Psoas muscle (tissue), 7 donors: ENCODE measurements at regions not wholly inside any gene's neighbourhood (a gene's known extent, or its start where the extent isn't known, plus 50 kb on each side); places are given as distances from the start of the nearest gene placed in this dataset.
A peak's percentile ranks its signal among the peaks of the same experiment; 100 is the strongest.

Experiments used
- ATAC-seq, 4 donors: fragments of 200-7000 bp; cut with Tn5 transposase; one replicate each; pipeline ENCODE4 v1.9.1; 2020; ENCODE audit warnings: moderate library complexity in 3 of 4, mild to moderate bottlenecking in 2 of 4
- DNase-seq, 2 donors: peaks; one replicate each; pipeline ENCODE4 v3.0.0-alpha.2; 2020
- H3K27ac ChIP-seq: fragments of 200-600 bp; one replicate; pipeline ENCODE4 v1.8.0; 2022
- H3K27me3 ChIP-seq, 3 donors: fragments of 200-600 bp in 1 of 3; one replicate each; pipeline versions ENCODE4 v1.6.1 to v1.8.0; 2013 to 2022; ENCODE audit warnings: low read length in 2 of 3, mild to moderate bottlenecking in 2 of 3, moderate library complexity in 1 of 3; ENCODE audit not compliant: insufficient read depth in 3 of 3
- H3K36me3 ChIP-seq, 2 donors: fragments of 200-600 bp in 1 of 2; one replicate each; pipeline versions ENCODE4 v1.6.1 to v1.8.0; 2013 to 2022; ENCODE audit warnings: low read depth in 1 of 2, mild to moderate bottlenecking in 1 of 2, moderate library complexity in 1 of 2; ENCODE audit not compliant: insufficient read depth in 1 of 2
- H3K4me1 ChIP-seq: fragments of 200-600 bp; one replicate; pipeline ENCODE4 v1.8.0; 2022
- H3K4me3 ChIP-seq: fragments of 200-600 bp; one replicate; pipeline ENCODE4 v1.8.0; 2022; ENCODE audit warnings: mild to moderate bottlenecking
- H3K9me3 ChIP-seq: fragments of 200-600 bp; one replicate; pipeline ENCODE4 v1.8.0; 2022
- WGBS, 3 donors: extraction: QIAGEN DNeasy Blood & Tissue Kit; methylation state at CpG; one replicate each; pipeline versions ENCODE4 v1.1.6 to v1.1.7; 2013; 5-methylcytosine and 5-hydroxymethylcytosine counted together
- intact Hi-C, 2 donors: fragments of 100-400 bp; cut with DNase I; formaldehyde crosslinking; loops; one replicate each; pipeline versions ENCODE4 v1.11.0 to v1.14.2; 2022
- TF ChIP-seq, protein P1 (sequence below): fragments of 200-600 bp; IDR thresholded peaks from one replicate; pipeline ENCODE4 v1.8.0; 2022; ENCODE audit warnings: antibody characterized with exemption
- donor health status: healthy with polysubstance abuse.
- donor health status: DM: no; HTN: no; CAD: no; lungs with moderate emphysema.
- donor health status: Bipolar disorder and iron deficiency.
- donor health status: healthy.
- donor health status: DM: yes; HTN: yes; CAD: no.
- donor health status: DM: no; HTN: no; CAD: no.
- donor health status: DM: yes; HTN: yes; CAD: no.

DNA sequence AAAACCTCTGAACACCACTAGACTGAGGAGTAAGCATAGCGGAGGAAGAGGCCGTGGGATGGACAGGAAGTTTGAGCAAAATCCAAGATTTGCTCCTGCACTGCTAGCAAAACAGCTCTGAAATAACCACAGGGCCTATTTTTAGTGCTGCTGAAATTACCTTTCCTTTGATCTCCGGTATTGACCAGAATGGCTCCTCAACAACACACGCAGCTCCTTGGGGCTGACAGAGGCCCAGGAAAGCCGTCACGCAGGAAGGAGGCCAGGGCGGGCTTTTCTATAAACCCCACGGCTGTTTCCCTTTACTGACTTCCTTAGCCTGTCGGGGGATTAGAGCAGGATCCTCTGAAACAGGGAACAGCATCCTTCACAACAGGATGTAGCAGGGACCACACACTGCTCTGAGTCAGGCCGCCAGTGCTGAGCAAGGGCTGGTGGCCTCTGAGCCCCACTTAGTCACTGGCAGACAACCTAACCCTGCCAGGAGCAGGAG is 80.8 kb upstream of the LCLAT1 start:
- ATAC-seq (peak in 2 of 4 donors; percentile 47 to 48), DNase-seq (no peak)
- Histone ChIP-seq H3K27me3 (no peaks in the 10 kb centered on the region), H3K36me3 (no peaks in the 10 kb centered on the region), H3K9me3 (no peaks in the 10 kb centered on the region), H3K27ac (peak overlapping the region; percentile 9), H3K4me1 (peaks cover 6% of the 10 kb centered on the region), H3K4me3 (no peak overlapping the region)
- intact Hi-C loops: no loop called here
- TF ChIP-seq, protein P1, sequence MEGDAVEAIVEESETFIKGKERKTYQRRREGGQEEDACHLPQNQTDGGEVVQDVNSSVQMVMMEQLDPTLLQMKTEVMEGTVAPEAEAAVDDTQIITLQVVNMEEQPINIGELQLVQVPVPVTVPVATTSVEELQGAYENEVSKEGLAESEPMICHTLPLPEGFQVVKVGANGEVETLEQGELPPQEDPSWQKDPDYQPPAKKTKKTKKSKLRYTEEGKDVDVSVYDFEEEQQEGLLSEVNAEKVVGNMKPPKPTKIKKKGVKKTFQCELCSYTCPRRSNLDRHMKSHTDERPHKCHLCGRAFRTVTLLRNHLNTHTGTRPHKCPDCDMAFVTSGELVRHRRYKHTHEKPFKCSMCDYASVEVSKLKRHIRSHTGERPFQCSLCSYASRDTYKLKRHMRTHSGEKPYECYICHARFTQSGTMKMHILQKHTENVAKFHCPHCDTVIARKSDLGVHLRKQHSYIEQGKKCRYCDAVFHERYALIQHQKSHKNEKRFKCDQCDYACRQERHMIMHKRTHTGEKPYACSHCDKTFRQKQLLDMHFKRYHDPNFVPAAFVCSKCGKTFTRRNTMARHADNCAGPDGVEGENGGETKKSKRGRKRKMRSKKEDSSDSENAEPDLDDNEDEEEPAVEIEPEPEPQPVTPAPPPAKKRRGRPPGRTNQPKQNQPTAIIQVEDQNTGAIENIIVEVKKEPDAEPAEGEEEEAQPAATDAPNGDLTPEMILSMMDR: no peak
- 68 to 72% (median 69%) methylated on average over 10 of the region's 10 CpGs for WGBS, 3 donors

DNA sequence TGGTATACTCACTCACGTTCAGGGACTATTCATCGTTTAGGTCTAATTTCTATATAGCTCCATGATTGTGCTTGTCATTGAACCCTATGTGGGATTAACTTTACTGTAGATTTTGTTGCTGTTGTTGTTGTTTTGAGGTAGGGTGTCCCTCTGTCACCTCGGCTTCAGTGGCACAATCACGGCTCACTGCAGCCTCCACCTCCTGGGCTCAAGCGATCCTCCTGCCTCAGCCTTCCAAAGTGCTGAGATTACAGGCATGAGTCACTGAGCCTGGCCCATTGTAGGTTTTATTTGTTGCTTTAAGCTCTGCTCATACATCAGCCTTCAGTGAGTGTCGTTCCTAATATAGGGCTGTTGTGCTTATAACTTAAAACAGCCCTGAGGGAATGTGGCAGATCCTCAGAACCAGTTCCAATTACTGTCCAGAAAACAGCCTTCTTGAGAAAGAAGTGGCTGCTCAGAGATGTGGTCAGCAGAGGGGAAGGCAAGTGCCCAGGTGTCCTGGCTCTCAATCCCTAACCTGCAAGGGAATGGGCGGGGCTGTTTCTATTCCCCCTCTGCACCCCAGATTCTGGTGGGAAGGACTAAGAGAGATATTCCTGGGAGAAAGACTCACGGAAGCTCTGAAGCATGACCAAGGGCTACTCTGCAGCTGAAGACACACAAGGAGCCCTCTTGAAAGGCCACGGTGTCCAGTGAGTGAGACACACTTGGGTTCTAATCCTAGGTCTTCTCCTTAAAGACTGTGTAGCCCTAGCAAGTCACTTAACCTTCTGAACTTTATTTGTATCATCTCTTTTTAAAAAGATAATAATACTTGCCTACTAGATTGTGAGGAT is 79.6 kb upstream of the LCLAT1 start:
- 92 to 94% (median 93%) methylated on average over 9 of the region's 9 CpGs for whole genome bisulfite sequencing, 3 donors
- H3K4me3 ChIP-seq: no peak overlapping the region
- intact Hi-C loops: no loop called here
- no peaks in the 10 kb centered on the region for H3K27me3 ChIP-seq
- DNase-seq: no peak
- TF ChIP-seq, protein P1: no peak
- H3K27ac ChIP-seq: no peak overlapping the region
- H3K36me3 ChIP-seq: no peaks in the 10 kb centered on the region
- no peak for ATAC-seq
- peaks cover 2% of the 10 kb centered on the region for H3K4me1 ChIP-seq
- no peaks in the 10 kb centered on the region for H3K9me3 ChIP-seq

DNA sequence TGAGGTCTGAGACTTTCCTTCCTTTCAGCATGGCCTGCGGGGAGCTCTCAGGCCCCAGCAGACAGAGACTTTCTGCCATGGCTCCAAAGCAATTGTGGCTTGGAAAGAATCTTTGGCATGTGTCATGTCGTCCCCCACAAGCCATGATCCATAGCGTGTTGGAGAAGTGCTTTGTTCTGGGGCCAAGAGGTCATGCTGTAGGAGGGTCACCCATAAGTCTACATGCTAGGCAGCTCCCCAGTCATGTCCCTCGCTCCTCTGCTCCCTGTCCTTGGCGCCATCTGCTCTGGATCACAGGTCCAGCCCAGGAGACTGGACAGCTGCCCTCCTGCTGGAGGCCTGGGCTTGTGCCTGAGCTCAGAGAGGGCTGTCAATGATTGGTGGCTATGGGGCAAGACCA is 78.8 kb upstream of the LCLAT1 start:
- Histone ChIP-seq H3K9me3 (no peaks in the 10 kb centered on the region), H3K36me3 (no peaks in the 10 kb centered on the region), H3K27ac (no peak overlapping the region), H3K4me1 (no peaks in the 10 kb centered on the region), H3K4me3 (no peak overlapping the region), H3K27me3 (no peaks in the 10 kb centered on the region)
- TF ChIP-seq, protein P1: no peak
- ATAC-seq (peak in 1 of 4 donors; percentile 48), DNase-seq (peak in 1 of 2 donors; percentile 54)
- intact Hi-C loops: no loop called here
- WGBS, 3 donors: 55 to 66% (median 57%) methylated on average over 5 of the region's 5 CpGs

DNA sequence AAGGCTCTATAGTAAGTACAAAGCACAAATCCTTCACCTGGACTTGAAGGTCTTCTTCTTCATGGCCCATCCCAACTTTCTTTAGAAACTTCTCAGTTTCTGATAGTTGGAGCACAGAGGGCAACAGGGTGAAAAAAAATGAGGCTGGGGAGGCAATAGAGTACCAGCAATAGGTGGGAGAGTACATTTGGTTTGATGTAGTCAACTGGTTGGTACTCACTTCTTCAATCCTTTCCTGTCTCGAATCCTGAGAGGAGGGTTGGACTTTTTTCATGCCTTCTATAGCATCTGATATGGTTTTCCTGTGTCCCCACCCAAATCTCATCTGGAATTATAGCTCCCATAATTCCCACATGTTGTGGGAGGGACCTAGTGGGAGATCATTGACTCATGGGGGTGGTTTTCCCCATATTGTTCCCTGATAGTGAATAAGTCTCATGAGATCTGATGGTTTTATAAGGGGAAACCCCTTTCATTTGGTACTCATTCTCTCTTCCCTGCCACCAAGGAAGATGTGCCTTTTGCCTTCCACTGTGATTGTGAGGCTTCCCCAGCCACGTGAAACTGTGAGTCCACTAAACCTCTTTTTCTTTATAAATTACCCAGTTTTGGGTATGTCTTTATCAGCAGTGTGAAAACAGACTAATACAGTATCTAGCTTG is 75.9 kb upstream of the LCLAT1 start:
- TF ChIP-seq, protein P1: no peak
- WGBS, 3 donors: 77 to 94% (median 88%) methylated on average over 2 of the region's 2 CpGs
- intact Hi-C loops: no loop called here
- ATAC-seq (no peak), DNase-seq (no peak)
- H3K4me1 ChIP-seq: no peaks in the 10 kb centered on the region
- no peaks in the 10 kb centered on the region for H3K36me3 ChIP-seq
- H3K27ac ChIP-seq: no peak overlapping the region
- no peaks in the 10 kb centered on the region for H3K27me3 ChIP-seq
- H3K9me3 ChIP-seq: no peaks in the 10 kb centered on the region
- no peak overlapping the region for H3K4me3 ChIP-seq
